Vagina (tissue), 2 donors: ENCODE measurements at regions not wholly inside any gene's neighbourhood (a gene's known extent, or its start where the extent isn't known, plus 50 kb on each side); places are given as distances from the start of the nearest gene placed in this dataset.

Source experiments
- CTCF ChIP-seq, 3 experiments: fragments of 450-650 bp in 2 of 3; fragments of 200-600 bp in 1 of 3; sonication (generic) in 1 of 3; IDR thresholded peaks; one replicate each; pipeline ENCODE4 v1.5.1; 2017 to 2019; ENCODE audit warnings: antibody characterized with exemption in 3 of 3, mild to moderate bottlenecking in 2 of 3, moderate library complexity in 2 of 3
- POLR2A ChIP-seq, 2 donors: fragments of 450-650 bp; IDR thresholded peaks; one replicate each; pipeline ENCODE4 v1.6.1; 2017; ENCODE audit warnings: antibody characterized with exemption in 2 of 2, mild to moderate bottlenecking in 2 of 2, moderate library complexity in 2 of 2

- TF ChIP-seq CTCF (IDR thresholded peaks at IDR 0.05) (no peak), POLR2A (IDR thresholded peaks at IDR 0.05) (no peak)
These were observed 128.5 kb downstream of the INHBA start for GRCh38 chr7:41574377-41574776.
